OCI-LY7 (cell line): ENCODE measurements at regions not wholly inside any gene's neighbourhood (a gene's known extent, or its start where the extent isn't known, plus 50 kb on each side); places are given as distances from the start of the nearest gene placed in this dataset.

Source experiments
- EZH2phosphoT487 ChIP-seq: fragments of 200-600 bp; sonication (generic); IDR thresholded peaks from 2 replicates; pipeline ENCODE4 v1.6.1; 2018; ENCODE audit warnings: low read depth, borderline replicate concordance, mild to moderate bottlenecking, mixed run types, antibody characterized with exemption, low read length, moderate library complexity, mixed read lengths
- TF ChIP-seq, protein P1 (sequence below): fragments of 200-600 bp; sonication (generic); conservative IDR thresholded peaks from 2 replicates; pipeline ENCODE4 v1.5.1; 2014; ENCODE audit warnings: mild to moderate bottlenecking, antibody characterized with exemption, low read length, moderate library complexity, mixed read lengths

DNA sequence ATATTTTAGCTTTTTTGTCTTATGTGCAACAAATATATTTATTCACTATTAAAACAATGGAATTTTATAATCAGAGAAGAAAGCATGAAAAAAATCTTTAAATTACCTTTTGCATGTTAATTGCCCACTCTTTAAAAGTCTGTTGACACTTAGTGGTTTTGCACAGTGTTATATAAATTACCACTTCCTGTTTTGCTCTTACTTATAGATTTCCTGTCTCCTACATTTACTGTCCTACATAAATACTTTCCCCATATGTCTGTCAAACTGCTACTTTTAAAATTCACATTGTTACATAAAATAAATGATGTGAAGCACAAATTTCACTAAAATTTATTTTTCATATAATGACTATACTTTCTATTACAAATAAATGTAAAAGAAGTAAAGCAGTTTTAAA is 161.1 kb upstream of the NDST4 start:
- TF ChIP-seq, protein P1, sequence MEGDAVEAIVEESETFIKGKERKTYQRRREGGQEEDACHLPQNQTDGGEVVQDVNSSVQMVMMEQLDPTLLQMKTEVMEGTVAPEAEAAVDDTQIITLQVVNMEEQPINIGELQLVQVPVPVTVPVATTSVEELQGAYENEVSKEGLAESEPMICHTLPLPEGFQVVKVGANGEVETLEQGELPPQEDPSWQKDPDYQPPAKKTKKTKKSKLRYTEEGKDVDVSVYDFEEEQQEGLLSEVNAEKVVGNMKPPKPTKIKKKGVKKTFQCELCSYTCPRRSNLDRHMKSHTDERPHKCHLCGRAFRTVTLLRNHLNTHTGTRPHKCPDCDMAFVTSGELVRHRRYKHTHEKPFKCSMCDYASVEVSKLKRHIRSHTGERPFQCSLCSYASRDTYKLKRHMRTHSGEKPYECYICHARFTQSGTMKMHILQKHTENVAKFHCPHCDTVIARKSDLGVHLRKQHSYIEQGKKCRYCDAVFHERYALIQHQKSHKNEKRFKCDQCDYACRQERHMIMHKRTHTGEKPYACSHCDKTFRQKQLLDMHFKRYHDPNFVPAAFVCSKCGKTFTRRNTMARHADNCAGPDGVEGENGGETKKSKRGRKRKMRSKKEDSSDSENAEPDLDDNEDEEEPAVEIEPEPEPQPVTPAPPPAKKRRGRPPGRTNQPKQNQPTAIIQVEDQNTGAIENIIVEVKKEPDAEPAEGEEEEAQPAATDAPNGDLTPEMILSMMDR, result no peak
- TF ChIP-seq EZH2phosphoT487, result no peak
